Left cardiac atrium (tissue), 4 donors: ENCODE measurements at regions not wholly inside any gene's neighbourhood (a gene's known extent, or its start where the extent isn't known, plus 50 kb on each side); places are given as distances from the start of the nearest gene placed in this dataset.

Experiments used
- ATAC-seq, 2 donors: fragments of 200-7000 bp; cut with Tn5 transposase; one replicate each; pipeline ENCODE4 v1.9.1; 2020; ENCODE audit warnings: mild to moderate bottlenecking in 2 of 2, moderate library complexity in 2 of 2
- DNase-seq: peaks from one replicate; pipeline ENCODE4 v3.0.0-alpha.2; 2020
- intact Hi-C, 2 donors: fragments of 100-400 bp; cut with DNase I; formaldehyde crosslinking; loops; one replicate each; pipeline versions ENCODE4 v1.14.1 to v1.15.1; 2022 to 2023
- donor health status: DM: no; HTN: yes; CAD: no.
- donor health status: DM: no; HTN: yes; CAD: no; lungs with severe emphysema.
- donor health status: DM: yes; HTN: yes; CAD: no.
- donor health status: Dilated cardiomyopathy.

GRCh38 chr5:115384587-115385375 lies 88.3 kb upstream of the CCDC112 start:
- intact Hi-C loops, result no loop called here
- no peak for ATAC-seq
- DNase-seq, result no peak

GRCh38 chr5:115382989-115383388 lies 86.5 kb upstream of the CCDC112 start:
- intact Hi-C loops, result no loop called here
- DNase-seq (no peak), ATAC-seq (no peak)

GRCh38 chr5:115381911-115382662 lies 85.6 kb upstream of the CCDC112 start:
- intact Hi-C loops, result no loop called here
- no peak for DNase-seq
- no peak for ATAC-seq

- DNase-seq, result no peak
- intact Hi-C loops, result loop anchor here (5.0 kb wide), 3 partner anchors 43 to 198 kb away; partner anchors contain the start of gene FEM1C (in 1 of the 2)
- ATAC-seq, result no peak
These were observed 83.3 kb upstream of the CCDC112 start for GRCh38 chr5:115379622-115380344.

GRCh38 chr5:115378754-115379153 lies 82.3 kb upstream of the CCDC112 start:
- intact Hi-C loops, result loop anchor here (5.0 kb wide), 3 partner anchors 44 to 199 kb away; partner anchors contain the start of gene FEM1C (in 1 of the 2)
- ATAC-seq (no peak), DNase-seq (no peak)

GRCh38 chr5:115377468-115378217 lies 81.2 kb upstream of the CCDC112 start:
- ATAC-seq (peak; percentile 68 to 77), DNase-seq (no peak)
- intact Hi-C loops, result loop anchor here (2.0 to 5.0 kb wide), 4 partner anchors 45 to 209 kb away; partner anchors contain the start of gene FEM1C (in 1 of the 2)

GRCh38 chr5:115375893-115376292 lies 79.4 kb upstream of the CCDC112 start:
- ATAC-seq, result peak; percentile 63 to 83
- peak; percentile 33 for DNase-seq
- intact Hi-C loops, result loop anchor here (2.0 to 5.0 kb wide), 4 partner anchors 46 to 211 kb away; partner anchors contain the start of gene FEM1C (in 1 of the 2)

- intact Hi-C loops, result no loop called here
- DNase-seq, result no peak
- ATAC-seq, result no peak
These were observed 77.8 kb upstream of the CCDC112 start for GRCh38 chr5:115374057-115374775.

GRCh38 chr5:115372146-115372545 lies 75.7 kb upstream of the CCDC112 start:
- ATAC-seq (peak in 1 of 2 donors; percentile 29), DNase-seq (no peak)
- intact Hi-C loops, result no loop called here

GRCh38 chr5:115369430-115370144 lies 73.1 kb upstream of the CCDC112 start:
- intact Hi-C loops, result loop anchor here in 1 of 2 donors (5.0 kb wide), 1 partner anchor 57 kb away; no protein-coding TSS in a partner anchor
- DNase-seq (no peak), ATAC-seq (no peak)

GRCh38 chr5:115366223-115366622 lies 69.8 kb upstream of the CCDC112 start:
- ATAC-seq (peak; percentile 70 to 92), DNase-seq (no peak)
- intact Hi-C loops, result loop anchor here in 1 of 2 donors (5.0 kb wide), 1 partner anchor 54 kb away; no protein-coding TSS in a partner anchor

- ATAC-seq (no peak), DNase-seq (no peak)
- intact Hi-C loops, result no loop called here
These were observed 67.4 kb upstream of the CCDC112 start for GRCh38 chr5:115363879-115364278.

- peak in 1 of 2 donors; percentile 39 for ATAC-seq
- intact Hi-C loops, result no loop called here
- DNase-seq, result no peak
These were observed 63.7 kb upstream of the CCDC112 start for GRCh38 chr5:115360046-115360685.

- intact Hi-C loops, result no loop called here
- ATAC-seq (no peak), DNase-seq (no peak)
These were observed 59.4 kb upstream of the CCDC112 start for GRCh38 chr5:115355767-115356381.

- intact Hi-C loops, result no loop called here
These were observed 58.6 kb upstream of the CCDC112 start for GRCh38 chr5:115355095-115355494.

GRCh38 chr5:115354246-115354645 lies 57.8 kb upstream of the CCDC112 start:
- intact Hi-C loops, result no loop called here
- no peak for ATAC-seq

More at GRCh38 chr5:115355095-115355494, 58.6 kb upstream of the CCDC112 start:
- DNase-seq, result no peak
- ATAC-seq, result no peak

More at GRCh38 chr5:115354246-115354645, 57.8 kb upstream of the CCDC112 start:
- DNase-seq, result no peak
